HAP-1 (cell line): ENCODE measurements at regions not wholly inside any gene's neighbourhood (a gene's known extent, or its start where the extent isn't known, plus 50 kb on each side); places are given as distances from the start of the nearest gene placed in this dataset.
"Not testable (repeated sequence)": the region's sequence is repeated elsewhere in the genome, so short reads cannot be mapped to it uniquely, and the experiment has no call there.

Source experiments
- DNase-seq, 2 experiments: peaks; one replicate each; pipeline ENCODE4 v3.0.0-alpha.2; 2016 to 2020; ENCODE audit warnings: low spot score in 2 of 2
- H3K27me3 ChIP-seq: fragments of 250-450 bp; sonication (Bioruptor Pico); 2 replicates; pipeline ENCODE4 v1.5.1; 2020; ENCODE audit warnings: low read depth, mild to moderate bottlenecking, moderate library complexity
- H3K36me3 ChIP-seq: fragments of 250-450 bp; sonication (Bioruptor Pico); replicated peaks from 2 replicates; pipeline ENCODE4 v1.5.1; 2020; ENCODE audit warnings: mild to moderate bottlenecking
- H3K4me1 ChIP-seq: fragments of 250-450 bp; sonication (Bioruptor Pico); 2 replicates; pipeline ENCODE4 v1.5.1; 2020; ENCODE audit warnings: mild to moderate bottlenecking
- H3K4me3 ChIP-seq: fragments of 250-450 bp; sonication (Bioruptor Pico); 2 replicates; pipeline ENCODE4 v1.5.1; 2020; ENCODE audit warnings: mild to moderate bottlenecking, moderate library complexity
- H3K9me3 ChIP-seq: fragments of 250-450 bp; sonication (Bioruptor Pico); 2 replicates; pipeline ENCODE4 v1.5.1; 2020; ENCODE audit warnings: mild to moderate bottlenecking, moderate library complexity
- in situ Hi-C: fragments of 300-500 bp; cut with MboI; formaldehyde crosslinking; loops from 3 replicates; pipeline ENCODE4 v1.14.3; 2020; ENCODE audit warnings: low sequenced_read_pairs, inconsistent platforms, mixed read lengths

- H3K4me1 ChIP-seq, result peaks cover 23% of the 10 kb centered on the region
- H3K9me3 ChIP-seq, H3K27me3 ChIP-seq, in situ Hi-C loops, H3K36me3 ChIP-seq, H3K4me3 ChIP-seq: not testable (repeated sequence)
- DNase-seq, result peak; percentile 30 to 92
Observed at GRCh38 chr4:34504731-34505130, 1739.6 kb downstream of the ARAP2 start.

GRCh38 chr4:34506511-34507092 lies 1737.7 kb downstream of the ARAP2 start:
- H3K4me1 ChIP-seq, result peaks cover 24% of the 10 kb centered on the region
- in situ Hi-C loops, H3K9me3 ChIP-seq, DNase-seq, H3K4me3 ChIP-seq, H3K36me3 ChIP-seq, H3K27me3 ChIP-seq: not testable (repeated sequence)

- DNase-seq, result peak; percentile 61 to 95
Observed at GRCh38 chr4:34512616-34513015, 1731.7 kb downstream of the ARAP2 start.

GRCh38 chr4:34516524-34516923 lies 1727.8 kb downstream of the ARAP2 start:
- no peaks in the 10 kb centered on the region for H3K27me3 ChIP-seq
- H3K4me3 ChIP-seq, result no peak overlapping the region
- in situ Hi-C loops, result no loop called here
- 0 out of 2 replicates have a peak, but pooled peaks cover 3% of the 10 kb centered on the region for H3K9me3 ChIP-seq
- no peaks in the 10 kb centered on the region for H3K36me3 ChIP-seq
- H3K4me1 ChIP-seq, result peaks cover 20% of the 10 kb centered on the region
- no peak for DNase-seq

More at GRCh38 chr4:34512616-34513015, 1731.7 kb downstream of the ARAP2 start:
- Histone ChIP-seq H3K36me3 (no peaks in the 10 kb centered on the region), H3K4me1 (peaks cover 23% of the 10 kb centered on the region), H3K4me3 (no peak overlapping the region), H3K27me3 (no peaks in the 10 kb centered on the region), H3K9me3 (0 out of 2 replicates have a peak, but pooled peaks cover 3% of the 10 kb centered on the region)
- in situ Hi-C loops, result no loop called here

GRCh38 chr4:34534916-34535315 lies 1709.4 kb downstream of the ARAP2 start:
- no peaks in the 10 kb centered on the region for H3K27me3 ChIP-seq
- H3K4me1 ChIP-seq, result 0 out of 2 replicates have a peak, but pooled peaks cover 3% of the 10 kb centered on the region
- no peak overlapping the region for H3K4me3 ChIP-seq
- no peaks in the 10 kb centered on the region for H3K9me3 ChIP-seq
- in situ Hi-C loops, result no loop called here
- H3K36me3 ChIP-seq, result no peaks in the 10 kb centered on the region
- no peak for DNase-seq

- Histone ChIP-seq H3K27me3 (no peaks in the 10 kb centered on the region), H3K9me3 (no peaks in the 10 kb centered on the region), H3K36me3 (no peaks in the 10 kb centered on the region), H3K4me1 (no peaks in the 10 kb centered on the region), H3K4me3 (no peak overlapping the region)
- DNase-seq, result no peak
- in situ Hi-C loops, result no loop called here
Observed at GRCh38 chr4:34566091-34566490, 1678.2 kb downstream of the ARAP2 start.

- Histone ChIP-seq H3K36me3 (no peaks in the 10 kb centered on the region), H3K9me3 (no peaks in the 10 kb centered on the region), H3K4me3 (no peak overlapping the region), H3K27me3 (no peaks in the 10 kb centered on the region), H3K4me1 (no peaks in the 10 kb centered on the region)
- no peak for DNase-seq
- in situ Hi-C loops, result no loop called here
Observed at GRCh38 chr4:34572026-34572425, 1672.3 kb downstream of the ARAP2 start.

- Histone ChIP-seq H3K4me1 (peaks cover 18% of the 10 kb centered on the region), H3K4me3 (no peak overlapping the region), H3K9me3 (no peaks in the 10 kb centered on the region), H3K27me3 (no peaks in the 10 kb centered on the region), H3K36me3 (no peaks in the 10 kb centered on the region)
- no peak for DNase-seq
- in situ Hi-C loops, result no loop called here
Observed at GRCh38 chr4:34615315-34615714, 1629.0 kb downstream of the ARAP2 start.

GRCh38 chr4:34619531-34620162 lies 1624.7 kb downstream of the ARAP2 start:
- in situ Hi-C loops, result no loop called here
- Histone ChIP-seq H3K27me3 (no peaks in the 10 kb centered on the region), H3K36me3 (no peaks in the 10 kb centered on the region), H3K9me3 (no peaks in the 10 kb centered on the region), H3K4me1 (peaks cover 18% of the 10 kb centered on the region), H3K4me3 (no peak overlapping the region)
- DNase-seq, result peak; percentile 31 to 54

- H3K27me3 ChIP-seq, result no peaks in the 10 kb centered on the region
- in situ Hi-C loops, result no loop called here
- no peaks in the 10 kb centered on the region; the same call in 1 of the 2 replicates for H3K4me1 ChIP-seq
- no peaks in the 10 kb centered on the region for H3K9me3 ChIP-seq
- H3K4me3 ChIP-seq, result no peak overlapping the region
- H3K36me3 ChIP-seq, result no peaks in the 10 kb centered on the region
- DNase-seq, result no peak
Observed at GRCh38 chr4:34628471-34628870, 1615.8 kb downstream of the ARAP2 start.

- H3K4me3 ChIP-seq, result no peak overlapping the region
- H3K9me3 ChIP-seq, result no peaks in the 10 kb centered on the region
- no peak for DNase-seq
- no peaks in the 10 kb centered on the region for H3K36me3 ChIP-seq
- no peaks in the 10 kb centered on the region for H3K27me3 ChIP-seq
- in situ Hi-C loops, result no loop called here
- H3K4me1 ChIP-seq, result no peaks in the 10 kb centered on the region; the same call in 1 of the 2 replicates
Observed at GRCh38 chr4:34629451-34629850, 1614.9 kb downstream of the ARAP2 start.

- Histone ChIP-seq H3K9me3 (no peaks in the 10 kb centered on the region), H3K36me3 (no peaks in the 10 kb centered on the region), H3K4me1 (no peaks in the 10 kb centered on the region; the same call in 1 of the 2 replicates), H3K27me3 (no peaks in the 10 kb centered on the region), H3K4me3 (no peak overlapping the region)
- DNase-seq, result no peak
- in situ Hi-C loops, result no loop called here
Observed at GRCh38 chr4:34633241-34633640, 1611.1 kb downstream of the ARAP2 start.

GRCh38 chr4:34636623-34637022 lies 1607.7 kb downstream of the ARAP2 start:
- H3K4me1 ChIP-seq, result no peaks in the 10 kb centered on the region
- H3K4me3 ChIP-seq, result no peak overlapping the region
- no peak for DNase-seq
- H3K27me3 ChIP-seq, result no peaks in the 10 kb centered on the region
- no peaks in the 10 kb centered on the region for H3K36me3 ChIP-seq
- peaks cover 3% of the 10 kb centered on the region; the same call in 1 of the 2 replicates for H3K9me3 ChIP-seq
- in situ Hi-C loops, result no loop called here

- Histone ChIP-seq H3K4me1 (no peaks in the 10 kb centered on the region), H3K36me3 (no peaks in the 10 kb centered on the region), H3K9me3 (peaks cover 3% of the 10 kb centered on the region; the same call in 1 of the 2 replicates), H3K4me3 (no peak overlapping the region), H3K27me3 (no peaks in the 10 kb centered on the region)
- in situ Hi-C loops, result no loop called here
- no peak for DNase-seq
Observed at GRCh38 chr4:34643476-34643875, 1600.8 kb downstream of the ARAP2 start.
